IMR-90 (cell line): ENCODE measurements at regions not wholly inside any gene's neighbourhood (a gene's known extent, or its start where the extent isn't known, plus 50 kb on each side); places are given as distances from the start of the nearest gene placed in this dataset.

Experiments
- ATAC-seq: fragments of 200-7000 bp; cut with Tn5 transposase; 2 replicates; pipeline ENCODE4 v1.9.1; 2020; ENCODE audit warnings: low read depth, mild to moderate bottlenecking, moderate library complexity
- BruUV-seq: library from RNA; stranded (reverse); fragments of 400-500 nt; replicated peaks from 2 replicates; lab custom pipeline; 2021; lab: Mats Ljungman, UMichigan
- CTCF ChIA-PET: fragments of 300-600 bp; formaldehyde crosslinking; extraction: SDS; loops from one replicate; lab custom pipeline; 2021; ENCODE audit warnings: antibody characterized with exemption; lab: Yijun Ruan, JAX
- POLR2A ChIA-PET: fragments of 300-600 bp; sonication (Branson Sonifier 250); formaldehyde crosslinking; loops from one replicate; lab custom pipeline; 2022; ENCODE audit warnings: antibody characterized with exemption; ENCODE audit not compliant: unreplicated experiment; lab: Charles Lee
- DNase-seq: peaks from one replicate; pipeline ENCODE4 v3.0.0; 2013
- H2AFZ ChIP-seq: replicated peaks from 2 replicates; pipeline ENCODE3; 2013; ENCODE audit warnings: low read length, mild to moderate bottlenecking; ENCODE audit not compliant: poor library complexity
- H2AK5ac ChIP-seq: 2 replicates; pipeline ENCODE4 v1.6.1; 2013; ENCODE audit warnings: low read depth, low read length, inconsistent platforms
- H2AK9ac ChIP-seq: replicated peaks from 2 replicates; pipeline ENCODE3; 2013; ENCODE audit warnings: mild to moderate bottlenecking, low read depth, low read length, moderate library complexity; ENCODE audit not compliant: poor library complexity
- H2BK120ac ChIP-seq: 2 replicates; pipeline ENCODE4 v1.6.1; 2013; ENCODE audit warnings: low read depth, low read length, inconsistent platforms
- H2BK15ac ChIP-seq: 3 replicates; pipeline ENCODE4 v1.6.1; 2013; ENCODE audit warnings: low read depth, low read length, inconsistent platforms
- H2BK20ac ChIP-seq: 2 replicates; pipeline ENCODE4 v1.6.1; 2013; ENCODE audit warnings: low read depth, mild to moderate bottlenecking, inconsistent platforms, low read length, moderate library complexity
- H2BK5ac ChIP-seq: 2 replicates; pipeline ENCODE4 v1.6.1; 2013; ENCODE audit warnings: mild to moderate bottlenecking, low read depth, low read length, inconsistent platforms; ENCODE audit not compliant: poor library complexity, severe bottlenecking
- H3K14ac ChIP-seq: replicated peaks from 2 replicates; pipeline ENCODE4 v1.6.1; 2013; ENCODE audit warnings: low read depth, low read length, inconsistent platforms
- H3K18ac ChIP-seq: 2 replicates; pipeline ENCODE4 v1.6.1; 2013; ENCODE audit warnings: low read depth, low read length, control low read depth
- H3K23ac ChIP-seq: 2 replicates; pipeline ENCODE4 v1.6.1; 2013; ENCODE audit warnings: low read depth, low read length, inconsistent platforms
- H3K27ac ChIP-seq: 2 replicates; pipeline ENCODE4 v1.5.1; 2013; ENCODE audit warnings: mild to moderate bottlenecking, control low read depth, low read length; ENCODE audit not compliant: insufficient read depth
- H3K27me3 ChIP-seq: 2 replicates; pipeline ENCODE4 v1.6.1; 2013; ENCODE audit warnings: low read length; ENCODE audit not compliant: control insufficient read depth, insufficient read depth
- H3K36me3 ChIP-seq: 2 replicates; pipeline ENCODE4 v1.6.1; 2013; ENCODE audit warnings: low read length, mixed read lengths; ENCODE audit not compliant: control insufficient read depth, insufficient read depth
- H3K4ac ChIP-seq: 2 replicates; pipeline ENCODE4 v1.6.1; 2013; ENCODE audit warnings: low read depth, low read length, inconsistent platforms
- H3K4me1 ChIP-seq: 2 replicates; pipeline ENCODE4 v1.6.1; 2013; ENCODE audit warnings: low read length, mixed read lengths; ENCODE audit not compliant: control insufficient read depth, insufficient read depth
- H3K4me2 ChIP-seq: 2 replicates; pipeline ENCODE4 v1.6.1; 2013; ENCODE audit warnings: low read depth, mild to moderate bottlenecking, control low read depth, low read length, moderate library complexity
- H3K4me3 ChIP-seq: 2 replicates; pipeline ENCODE4 v1.5.1; 2013; ENCODE audit warnings: low read depth, mild to moderate bottlenecking, control low read depth, low read length, moderate library complexity; ENCODE audit not compliant: insufficient read depth
- H3K56ac ChIP-seq: 2 replicates; pipeline ENCODE4 v1.6.1; 2013; ENCODE audit warnings: low read length, inconsistent platforms; ENCODE audit not compliant: insufficient read depth; ENCODE audit errors: extremely low read depth
- H3K79me1 ChIP-seq, 2 experiments: 2 replicates each; pipeline ENCODE4 v1.6.1; 2013; ENCODE audit warnings: low read length in 2 of 2, inconsistent platforms in 1 of 2, low read depth in 1 of 2
- H3K9ac ChIP-seq: 2 replicates; pipeline ENCODE4 v1.6.1; 2013; ENCODE audit warnings: low read depth, low read length, control low read depth
- H3K9me1 ChIP-seq: 2 replicates; pipeline ENCODE4 v1.6.1; 2013; ENCODE audit warnings: low read length, inconsistent platforms; ENCODE audit not compliant: insufficient read depth
- H3K9me3 ChIP-seq: 2 replicates; pipeline ENCODE4 v1.6.1; 2013; ENCODE audit warnings: low read length; ENCODE audit not compliant: control insufficient read depth, insufficient read depth
- H4K20me1 ChIP-seq: 2 replicates; pipeline ENCODE4 v1.6.1; 2013; ENCODE audit warnings: low read length, inconsistent platforms; ENCODE audit not compliant: insufficient read depth
- H4K5ac ChIP-seq: 2 replicates; pipeline ENCODE4 v1.6.1; 2013; ENCODE audit warnings: mild to moderate bottlenecking, low read depth, low read length, control low read depth
- H4K8ac ChIP-seq, 2 experiments: 2 replicates each; pipeline ENCODE4 v1.6.1; 2013; ENCODE audit warnings: low read depth in 2 of 2, low read length in 2 of 2, control low read depth in 1 of 2, inconsistent platforms in 1 of 2
- H4K91ac ChIP-seq: 2 replicates; pipeline ENCODE4 v1.6.1; 2013; ENCODE audit warnings: low read depth, low read length, inconsistent platforms; ENCODE audit not compliant: insufficient read depth
- CEBPB ChIP-seq: IDR thresholded peaks from 2 replicates; pipeline ENCODE4 v1.6.1; 2012; ENCODE audit warnings: low read depth, low read length, improper control_type of control experiment
- MAFK ChIP-seq: IDR thresholded peaks from 2 replicates; pipeline ENCODE4 v1.6.1; 2012; ENCODE audit warnings: low read depth, low read length, improper control_type of control experiment
- WGBS, 2 experiments: methylation state at CpG; one replicate each; pipeline versions ENCODE4 v1.1.5 to v1.1.7; 2013; ENCODE audit warnings: missing lambda C conversion rate in 2 of 2; ENCODE audit not compliant: insufficient read length in 1 of 2; ENCODE audit errors: extremely low coverage in 2 of 2; 5-methylcytosine and 5-hydroxymethylcytosine counted together
- dilution Hi-C: fragments of 300-500 bp; cut with HindIII; formaldehyde crosslinking; loops from one replicate; pipeline ENCODE4 v1.14.3; 2018; ENCODE audit warnings: low sequenced_read_pairs; ENCODE audit not compliant: unreplicated experiment
- in situ Hi-C: fragments of 300-500 bp; cut with MboI; formaldehyde crosslinking; loops from 3 replicates; pipeline ENCODE4 v1.14.3; 2019; ENCODE audit warnings: low sequenced_read_pairs, inconsistent platforms, mixed read lengths
- intact Hi-C: fragments of 100-400 bp; cut with micrococcal nuclease; formaldehyde crosslinking; loops from 2 replicates; pipeline ENCODE4 v1.10.0; 2022

- no peak overlapping the region for H2BK120ac ChIP-seq
- WGBS, 2 experiments = no CpG with 5 or more reads among the region's 4 CpGs
- H3K9me3 ChIP-seq = no peaks in the 10 kb centered on the region
- H3K79me1 ChIP-seq = no peaks in the 10 kb centered on the region
- CTCF ChIA-PET = interaction anchor here (0.6 kb wide), 1 partner anchor 457 kb away, joined by 3 read pairs; no protein-coding TSS in a partner anchor
- intact Hi-C loops = no loop called here
- H3K9me1 ChIP-seq = no peaks in the 10 kb centered on the region
- no peak overlapping the region for H3K56ac ChIP-seq
- H4K8ac ChIP-seq = no peak overlapping the region
- ATAC-seq = no peak
- H3K4me3 ChIP-seq = no peak overlapping the region
- no peak overlapping the region for H3K18ac ChIP-seq
- no peaks in the 10 kb centered on the region for H4K20me1 ChIP-seq
- no peak overlapping the region for H2BK15ac ChIP-seq
- POLR2A ChIA-PET = no interaction called here
- H3K9ac ChIP-seq = no peak overlapping the region
- no peaks in the 10 kb centered on the region for H3K27me3 ChIP-seq
- TF ChIP-seq CEBPB = no peak
- peak; percentile 69 for TF ChIP-seq MAFK
- no peak overlapping the region for H2BK20ac ChIP-seq
- no peaks in the 10 kb centered on the region for H3K4me1 ChIP-seq
- H4K91ac ChIP-seq = no peak overlapping the region
- no peak overlapping the region for H2BK5ac ChIP-seq
- H3K23ac ChIP-seq = no peak overlapping the region
- no peak overlapping the region for H3K4ac ChIP-seq
- DNase-seq = no peak
- no peak overlapping the region for H2AK9ac ChIP-seq
- no peak overlapping the region for H2AK5ac ChIP-seq
- in situ Hi-C loops = no loop called here
- H3K14ac ChIP-seq = no peak overlapping the region
- no peak overlapping the region for H2AFZ ChIP-seq
- no peak overlapping the region for H3K4me2 ChIP-seq
- BruUV-seq = no TSS peak
- H4K5ac ChIP-seq = no peak overlapping the region
- dilution Hi-C loops = no loop called here
- no peaks in the 10 kb centered on the region for H3K36me3 ChIP-seq
- no peak overlapping the region for H3K27ac ChIP-seq
These were observed 564.7 kb upstream of the FLRT2 start for GRCh38 chr14:84965279-84965678.
